H1 (cell line): ENCODE measurements at regions not wholly inside any gene's neighbourhood (a gene's known extent, or its start where the extent isn't known, plus 50 kb on each side); places are given as distances from the start of the nearest gene placed in this dataset.

Source experiments
- HDAC2 ChIP-seq, 2 experiments: fragments of 300-600 bp in 1 of 2; sonication (generic) in 1 of 2; IDR thresholded peaks; 2 replicates each; pipeline ENCODE4 v1.6.1; 2011 to 2012; ENCODE audit warnings: low read depth in 2 of 2, low read length in 2 of 2, mild to moderate bottlenecking in 2 of 2, moderate library complexity in 2 of 2, borderline replicate concordance in 1 of 2, inconsistent platforms in 1 of 2
- KDM5A ChIP-seq: fragments of 200-600 bp; IDR thresholded peaks from 2 replicates; pipeline ENCODE4 v1.7.1; 2012; ENCODE audit warnings: mild to moderate bottlenecking, low read length, inconsistent platforms, mixed read lengths
- SIN3A ChIP-seq, 2 experiments: IDR thresholded peaks in 1 of 2; conservative IDR thresholded peaks in 1 of 2; 2 replicates each; pipeline ENCODE4 v1.6.1; 2011 to 2012; ENCODE audit warnings: low read length in 2 of 2, improper control_type of control experiment in 1 of 2, low read depth in 1 of 2, mild to moderate bottlenecking in 1 of 2

GRCh38 chr2:38185012-38185491, 109.1 kb upstream of the CYP1B1 start (continued):
- no peak for TF ChIP-seq HDAC2 (IDR thresholded peaks at IDR 0.05; ENCODE audit: borderline replicate concordance in 1 of 2, low read depth in 2 of 2, low read length in 2 of 2)
- TF ChIP-seq SIN3A (conservative IDR thresholded peaks at IDR 0.05 in 1 of 2, IDR thresholded peaks at IDR 0.05 in 1 of 2; ENCODE audit: low read depth in 1 of 2, low read length in 2 of 2), result no peak
- no peak for TF ChIP-seq KDM5A
